ENCODE measurements at regions not wholly inside any gene's neighbourhood (a gene's known extent, or its start where the extent isn't known, plus 50 kb on each side); places are given as distances from the start of the nearest gene placed in this dataset.

DNA sequence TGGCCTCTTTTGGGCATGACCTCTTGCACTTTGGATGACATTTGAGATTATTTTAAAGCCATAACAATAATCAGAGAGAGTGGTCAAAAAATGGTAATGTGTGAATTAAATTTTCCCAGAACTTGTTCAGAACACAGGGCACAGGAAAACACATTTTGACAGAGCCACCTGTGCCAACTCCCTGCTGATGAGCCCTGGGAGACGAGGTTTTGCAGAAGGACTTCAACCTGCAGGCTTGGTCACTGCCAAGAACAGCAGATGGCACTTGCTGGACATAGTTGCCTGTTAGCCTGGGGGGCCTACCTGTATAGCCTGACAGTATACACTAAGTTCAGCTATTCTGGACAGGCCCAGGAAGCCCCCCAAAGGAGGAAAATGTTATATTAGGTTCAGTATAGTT, 277.8 kb upstream of the EMCN start:
- dilution Hi-C loops (cut with MboI; ENCODE audit: extremely low pct_ligation_motif_present, low sequenced_read_pairs) = no loop called here
- no TSS peak for BruUV-seq (replicated peaks)
- CTCF ChIA-PET = interaction anchor here (1.8 kb wide), 1 partner anchor 702 kb away, joined by 4 read pairs; no protein-coding TSS in a partner anchor

More for the DNA sequence above, 277.8 kb upstream of the EMCN start:
- Histone ChIP-seq H3K4me3 (replicated peaks in 1 of 3; ENCODE audit: insufficient read depth in 1 of 3, low read depth in 1 of 3, low read length in 3 of 3) (no peak overlapping the region), H3K4me1 (ENCODE audit: control insufficient read depth, extremely low read depth, insufficient read depth, low read length) (no peaks in the 10 kb centered on the region), H3K27ac (ENCODE audit: insufficient read depth, low read depth, low read length) (no peak overlapping the region), H3K9me3 (replicated peaks; ENCODE audit: control insufficient read depth, insufficient read depth, low read length) (no peaks in the 10 kb centered on the region), H3K9ac (replicated peaks; ENCODE audit: extremely low read depth, insufficient read depth, low read length) (no peak overlapping the region), H4K20me1 (replicated peaks; ENCODE audit: control insufficient read depth, extremely low read depth, insufficient read depth, low read length) (no peaks in the 10 kb centered on the region), H2AFZ (ENCODE audit: low read depth, low read length) (no peak overlapping the region), H3K36me3 (ENCODE audit: control insufficient read depth in 2 of 2, extremely low read depth in 1 of 2, insufficient read depth in 2 of 2, low read length in 2 of 2) (no peaks in the 10 kb centered on the region), H3K4me2 (ENCODE audit: insufficient read depth, low read length) (no peak overlapping the region), H3K79me2 (ENCODE audit: control insufficient read depth, insufficient read depth, low read length) (no peaks in the 10 kb centered on the region), H3K27me3 (ENCODE audit: control insufficient read depth in 2 of 2, insufficient read depth in 2 of 2, low read length in 2 of 2) (no peaks in the 10 kb centered on the region), H3K9me1 (replicated peaks; ENCODE audit: control insufficient read depth, extremely low read depth, insufficient read depth, low read length) (no peaks in the 10 kb centered on the region)
- POLR2A ChIA-PET = no interaction called here
- intact Hi-C loops (cut with micrococcal nuclease) = no loop called here
- TF ChIP-seq POLR2AphosphoS5 (IDR thresholded peaks at IDR 0.05; ENCODE audit: insufficient read depth, low read depth, low read length) (no peak), GATA2 (IDR thresholded peaks at IDR 0.05; ENCODE audit: insufficient read depth, insufficient read length, low read depth, low read length) (no peak), FOS (IDR thresholded peaks at IDR 0.05; ENCODE audit: borderline replicate concordance, insufficient read depth, low read length) (no peak), MYC (IDR thresholded peaks at IDR 0.05; ENCODE audit: low read depth, low read length) (no peak), EZH2 (IDR thresholded peaks at IDR 0.05; ENCODE audit: borderline replicate concordance, low read depth, low read length, severe bottlenecking) (no peak), POLR2A (IDR thresholded peaks at IDR 0.05; ENCODE audit: low read depth, low read length) (no peak), JUN (IDR thresholded peaks at IDR 0.05; ENCODE audit: borderline replicate concordance, insufficient read depth, insufficient read length, low read depth) (no peak)
- TF ChIP-seq, protein P1, sequence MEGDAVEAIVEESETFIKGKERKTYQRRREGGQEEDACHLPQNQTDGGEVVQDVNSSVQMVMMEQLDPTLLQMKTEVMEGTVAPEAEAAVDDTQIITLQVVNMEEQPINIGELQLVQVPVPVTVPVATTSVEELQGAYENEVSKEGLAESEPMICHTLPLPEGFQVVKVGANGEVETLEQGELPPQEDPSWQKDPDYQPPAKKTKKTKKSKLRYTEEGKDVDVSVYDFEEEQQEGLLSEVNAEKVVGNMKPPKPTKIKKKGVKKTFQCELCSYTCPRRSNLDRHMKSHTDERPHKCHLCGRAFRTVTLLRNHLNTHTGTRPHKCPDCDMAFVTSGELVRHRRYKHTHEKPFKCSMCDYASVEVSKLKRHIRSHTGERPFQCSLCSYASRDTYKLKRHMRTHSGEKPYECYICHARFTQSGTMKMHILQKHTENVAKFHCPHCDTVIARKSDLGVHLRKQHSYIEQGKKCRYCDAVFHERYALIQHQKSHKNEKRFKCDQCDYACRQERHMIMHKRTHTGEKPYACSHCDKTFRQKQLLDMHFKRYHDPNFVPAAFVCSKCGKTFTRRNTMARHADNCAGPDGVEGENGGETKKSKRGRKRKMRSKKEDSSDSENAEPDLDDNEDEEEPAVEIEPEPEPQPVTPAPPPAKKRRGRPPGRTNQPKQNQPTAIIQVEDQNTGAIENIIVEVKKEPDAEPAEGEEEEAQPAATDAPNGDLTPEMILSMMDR (IDR thresholded peaks at IDR 0.05; ENCODE audit: extremely low read depth in 1 of 2, insufficient read depth in 1 of 2, low read depth in 1 of 2, low read length in 2 of 2) = no peak
- TF ChIP-seq, protein P2, sequence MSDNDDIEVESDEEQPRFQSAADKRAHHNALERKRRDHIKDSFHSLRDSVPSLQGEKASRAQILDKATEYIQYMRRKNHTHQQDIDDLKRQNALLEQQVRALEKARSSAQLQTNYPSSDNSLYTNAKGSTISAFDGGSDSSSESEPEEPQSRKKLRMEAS (IDR thresholded peaks at IDR 0.05; ENCODE audit: insufficient read depth, insufficient read length) = no peak
- DNase-seq (ENCODE audit: low read depth, low spot score) (no peak), FAIRE-seq (no peak)

All from endothelial cell of umbilical vein (primary cell).